Heart left ventricle (tissue), 16 donors: ENCODE measurements at regions not wholly inside any gene's neighbourhood (a gene's known extent, or its start where the extent isn't known, plus 50 kb on each side); places are given as distances from the start of the nearest gene placed in this dataset.

Experiments used
- ATAC-seq, 4 donors: fragments of 200-7000 bp; cut with Tn5 transposase; one replicate each; pipeline ENCODE4 v1.9.1; 2020 to 2022; ENCODE audit warnings: moderate library complexity in 4 of 4, mild to moderate bottlenecking in 3 of 4, moderate number of reproducible peaks in 1 of 4
- DNase-seq, 5 donors: peaks; one replicate each; pipeline ENCODE4 v3.0.0-alpha.2; 2020
- H3K27ac ChIP-seq, 12 donors: fragments of 200-600 bp; sonication (generic) in 4 of 12; one replicate each; pipeline versions ENCODE4 v1.5.0 to v1.8.0; 2016 to 2022; ENCODE audit warnings: mild to moderate bottlenecking in 2 of 12
- H3K27me3 ChIP-seq, 9 donors: fragments of 200-600 bp; sonication (generic) in 2 of 9; one replicate each; pipeline versions ENCODE4 v1.5.1 to v1.8.0; 2016 to 2022; ENCODE audit warnings: mild to moderate bottlenecking in 3 of 9
- H3K36me3 ChIP-seq, 9 donors: fragments of 200-600 bp; sonication (generic) in 2 of 9; one replicate each; pipeline versions ENCODE4 v1.5.0 to v1.8.0; 2018 to 2022; ENCODE audit warnings: mild to moderate bottlenecking in 2 of 9
- H3K4me1 ChIP-seq, 12 donors: fragments of 200-600 bp; sonication (generic) in 4 of 12; one replicate each; pipeline versions ENCODE4 v1.5.0 to v1.8.0; 2016 to 2022; ENCODE audit warnings: mild to moderate bottlenecking in 3 of 12
- H3K4me3 ChIP-seq, 12 donors: fragments of 200-600 bp; sonication (generic) in 4 of 12; one replicate each; pipeline versions ENCODE4 v1.5.0 to v1.8.0; 2017 to 2022; ENCODE audit warnings: mild to moderate bottlenecking in 9 of 12, moderate library complexity in 4 of 12
- H3K9me3 ChIP-seq, 12 donors: fragments of 200-600 bp; sonication (generic) in 4 of 12; one replicate each; pipeline versions ENCODE4 v1.5.0 to v1.8.0; 2016 to 2022; ENCODE audit warnings: mild to moderate bottlenecking in 1 of 12
- POLR2A ChIP-seq, 2 donors: fragments of 450-650 bp; IDR thresholded peaks; one replicate each; pipeline ENCODE4 v1.6.1; 2017; ENCODE audit warnings: antibody characterized with exemption in 2 of 2, mild to moderate bottlenecking in 2 of 2, moderate library complexity in 2 of 2
- WGBS, 4 donors: extraction: QIAGEN DNeasy Blood & Tissue Kit in 2 of 4; methylation state at CpG; one replicate each; pipeline versions ENCODE4 v1.1.5 to v1.1.7; 2013 to 2018; 5-methylcytosine and 5-hydroxymethylcytosine counted together
- intact Hi-C, 10 donors: fragments of 100-400 bp; cut with DNase I; formaldehyde crosslinking; loops; one replicate each; pipeline versions ENCODE4 v1.11.1 to v1.14.2; 2022
- TF ChIP-seq, protein P1 (sequence below), 12 donors: fragments of 200-600 bp; sonication (generic) in 4 of 12; IDR thresholded peaks; one replicate each; pipeline versions ENCODE4 v1.5.0 to v1.8.0; 2018 to 2022; ENCODE audit warnings: antibody characterized with exemption in 12 of 12, mild to moderate bottlenecking in 5 of 12
- donor health status: ischemic (EF 13 %, LVEDD 7.1; RV severe dilation, severe dysfunction).
- donor health status: healthy with polysubstance abuse.
- donor health status: DM: no; HTN: yes; CAD: no.
- donor health status: DM: no; HTN: no; CAD: no.
- donor health status: ischemic (EF 25% LVEDD 6.9; RV normal size, moderate dysfunction).
- donor health status: ischemic (EF 25% LVEDD 5.7; RV mildly dilated, moderate dysfunction).
- donor health status: healthy.
- donor health status: DM: yes; HTN: yes; CAD: no.
- donor health status: ischemic (EF 35%, LVEDD 5.7; RV mildly dilated, moderate dysfunction).
- donor health status: nonischemic (EF 11% LVEDD 7.7; RV severe dilation, severe dysfunction).
- donor health status: DM: yes; HTN: yes; CAD: no.
- donor health status: PGD.
- donor health status: ischemic (EF 29% LVEDD 5.4; RV normal size, mild dysfunction).
- donor health status: nonischemic (EF 23%, LVEDD 6.1; RV moderate dilation, normal function).

DNA sequence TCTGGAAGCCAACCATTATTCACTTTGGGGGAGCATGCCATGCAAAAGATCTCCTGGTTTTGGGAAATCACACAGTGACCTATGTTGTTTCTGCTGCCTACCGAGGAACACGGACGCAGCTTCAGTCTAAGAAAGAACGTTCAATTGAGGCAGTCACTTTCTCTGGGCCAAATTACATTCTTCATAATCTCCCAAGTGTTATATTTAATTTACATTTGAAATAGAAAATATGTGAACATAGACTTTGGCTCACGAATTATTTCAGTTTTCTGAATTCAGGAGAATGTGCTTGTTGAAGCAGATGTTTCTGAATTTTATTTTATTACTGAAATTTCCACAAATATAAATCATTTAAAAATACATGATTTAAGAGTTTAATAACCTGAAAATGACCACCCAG is 93.6 kb upstream of the KCNJ16 start:
- Histone ChIP-seq H3K4me1 (no peaks in the 10 kb centered on the region), H3K4me3 (no peak overlapping the region), H3K27me3 (no peaks in the 10 kb centered on the region), H3K36me3 (no peaks in the 10 kb centered on the region), H3K9me3 (no peaks in the 10 kb centered on the region), H3K27ac (no peak overlapping the region)
- ATAC-seq (no peak), DNase-seq (no peak)
- intact Hi-C loops: no loop called here
- TF ChIP-seq, protein P1, sequence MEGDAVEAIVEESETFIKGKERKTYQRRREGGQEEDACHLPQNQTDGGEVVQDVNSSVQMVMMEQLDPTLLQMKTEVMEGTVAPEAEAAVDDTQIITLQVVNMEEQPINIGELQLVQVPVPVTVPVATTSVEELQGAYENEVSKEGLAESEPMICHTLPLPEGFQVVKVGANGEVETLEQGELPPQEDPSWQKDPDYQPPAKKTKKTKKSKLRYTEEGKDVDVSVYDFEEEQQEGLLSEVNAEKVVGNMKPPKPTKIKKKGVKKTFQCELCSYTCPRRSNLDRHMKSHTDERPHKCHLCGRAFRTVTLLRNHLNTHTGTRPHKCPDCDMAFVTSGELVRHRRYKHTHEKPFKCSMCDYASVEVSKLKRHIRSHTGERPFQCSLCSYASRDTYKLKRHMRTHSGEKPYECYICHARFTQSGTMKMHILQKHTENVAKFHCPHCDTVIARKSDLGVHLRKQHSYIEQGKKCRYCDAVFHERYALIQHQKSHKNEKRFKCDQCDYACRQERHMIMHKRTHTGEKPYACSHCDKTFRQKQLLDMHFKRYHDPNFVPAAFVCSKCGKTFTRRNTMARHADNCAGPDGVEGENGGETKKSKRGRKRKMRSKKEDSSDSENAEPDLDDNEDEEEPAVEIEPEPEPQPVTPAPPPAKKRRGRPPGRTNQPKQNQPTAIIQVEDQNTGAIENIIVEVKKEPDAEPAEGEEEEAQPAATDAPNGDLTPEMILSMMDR (IDR thresholded peaks at IDR 0.05): no peak
- no peak for TF ChIP-seq POLR2A (IDR thresholded peaks at IDR 0.05)
- 82 to 94% (median 90%) methylated on average over 5 of the region's 5 CpGs for WGBS, 4 donors

DNA sequence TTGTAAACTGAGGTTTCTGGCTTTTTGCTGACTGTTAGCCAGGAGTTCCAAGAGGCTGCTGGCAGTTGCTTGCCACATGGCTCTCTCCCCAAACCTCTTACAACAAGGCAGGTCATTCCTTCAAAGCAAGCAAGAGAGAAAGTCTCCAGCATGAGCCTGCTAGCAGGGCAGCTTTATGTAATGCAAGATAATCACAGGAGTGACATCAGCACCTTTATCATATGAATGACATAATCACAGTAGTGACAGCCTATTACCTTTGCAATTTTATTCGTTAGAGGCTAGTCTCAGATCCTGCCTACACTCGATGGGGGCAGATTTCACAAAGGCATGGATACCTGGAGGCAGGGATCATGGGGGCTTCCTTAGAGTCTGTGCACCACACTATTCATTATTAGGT is 79.5 kb upstream of the KCNJ16 start:
- 66 to 100% (median 90%) methylated on average over 2 of the region's 2 CpGs for WGBS, 4 donors
- intact Hi-C loops: no loop called here

DNA sequence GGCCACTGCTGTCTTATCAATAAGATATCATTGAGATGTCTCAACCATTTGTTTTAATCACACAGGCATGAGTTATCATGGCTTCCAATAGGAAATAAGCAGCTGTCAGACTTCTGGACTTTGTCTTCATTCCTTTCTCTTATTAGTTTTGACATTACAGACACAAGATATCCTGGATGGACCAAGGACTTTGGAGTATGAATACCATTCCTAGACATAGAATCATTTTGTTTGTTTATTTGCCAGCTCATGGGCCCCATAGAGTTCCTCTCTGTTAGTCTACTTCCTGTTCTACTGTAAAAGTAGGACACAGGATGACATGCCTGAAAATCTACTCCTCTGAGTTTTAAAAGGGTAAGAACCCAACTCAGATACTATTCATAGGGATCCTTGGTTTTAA is 77.7 kb upstream of the KCNJ16 start:
- ATAC-seq: peak in 1 of 4 donors; percentile 33
- H3K9me3 ChIP-seq: peaks cover 0 to 19% (median 2%) of the 10 kb centered on the region in 12 donors

More for the DNA sequence above, 79.5 kb upstream of the KCNJ16 start:
- no peak for DNase-seq
- H3K4me1 ChIP-seq: peaks cover 0 to 6% (median 0%) of the 10 kb centered on the region in 12 donors
- no peaks in the 10 kb centered on the region for H3K27me3 ChIP-seq
- TF ChIP-seq, protein P1 (IDR thresholded peaks at IDR 0.05): no peak
- TF ChIP-seq POLR2A (IDR thresholded peaks at IDR 0.05): no peak
- peaks cover 0 to 14% (median 2%) of the 10 kb centered on the region in 12 donors for H3K9me3 ChIP-seq
- ATAC-seq: no peak
- H3K27ac ChIP-seq: no peak overlapping the region
- H3K4me3 ChIP-seq: no peak overlapping the region
- no peaks in the 10 kb centered on the region for H3K36me3 ChIP-seq

DNA sequence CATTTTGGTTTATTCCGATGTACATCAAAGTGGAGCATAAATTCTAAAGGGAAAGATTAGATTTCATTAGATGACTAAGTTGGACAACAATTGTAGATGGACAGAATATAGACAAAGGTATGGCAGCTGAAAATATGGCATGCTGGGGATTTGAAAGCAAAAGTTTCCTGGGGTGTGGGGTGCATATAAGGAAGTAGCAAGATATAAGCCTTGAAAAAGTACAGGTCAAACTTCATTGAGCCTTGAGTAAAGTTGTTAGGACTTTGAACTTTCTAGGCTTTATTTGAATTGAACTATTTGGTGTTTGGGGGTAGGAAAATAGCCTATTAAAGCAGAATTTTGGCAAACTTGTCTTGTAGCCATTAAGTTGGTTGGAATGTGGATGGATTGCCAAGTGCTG is 75.8 kb upstream of the KCNJ16 start:
- H3K4me1 ChIP-seq: no peaks in the 10 kb centered on the region
- DNase-seq (no peak), ATAC-seq (no peak)
- no peak overlapping the region for H3K27ac ChIP-seq
- intact Hi-C loops: no loop called here
- H3K9me3 ChIP-seq: peaks cover 0 to 19% (median 2%) of the 10 kb centered on the region in 12 donors
- H3K36me3 ChIP-seq: no peaks in the 10 kb centered on the region
- TF ChIP-seq, protein P1 (IDR thresholded peaks at IDR 0.05): no peak
- TF ChIP-seq POLR2A (IDR thresholded peaks at IDR 0.05): no peak
- WGBS, 4 donors: 90 to 94% (median 92%) methylated on average over 1 of the region's 1 CpG
- H3K4me3 ChIP-seq: no peak overlapping the region
- no peaks in the 10 kb centered on the region for H3K27me3 ChIP-seq

More for the DNA sequence above, 77.7 kb upstream of the KCNJ16 start:
- H3K27me3 ChIP-seq: no peaks in the 10 kb centered on the region
- TF ChIP-seq, protein P1 (IDR thresholded peaks at IDR 0.05): no peak
- no peak for TF ChIP-seq POLR2A (IDR thresholded peaks at IDR 0.05)
- peaks cover 0 to 3% (median 0%) of the 10 kb centered on the region in 12 donors for H3K4me1 ChIP-seq
- no peak for DNase-seq
- intact Hi-C loops: no loop called here
- no peak overlapping the region for H3K4me3 ChIP-seq
- no peaks in the 10 kb centered on the region for H3K36me3 ChIP-seq
- no peak overlapping the region for H3K27ac ChIP-seq
